Fibroblast of pulmonary artery (primary cell): ENCODE measurements at regions not wholly inside any gene's neighbourhood (a gene's known extent, or its start where the extent isn't known, plus 50 kb on each side); places are given as distances from the start of the nearest gene placed in this dataset.

ENCODE experiments used
- DNase-seq: peaks from one replicate; pipeline ENCODE4 v3.0.0-alpha.2; 2010; ENCODE audit warnings: low read depth
- H3K4me3 ChIP-seq: replicated peaks from 2 replicates; pipeline ENCODE4 v1.5.1; 2011; ENCODE audit warnings: low read depth, mild to moderate bottlenecking, control low read depth, low read length, moderate library complexity
- TF ChIP-seq, protein P1 (sequence below): IDR thresholded peaks from 2 replicates; pipeline ENCODE4 v1.5.1; 2011; ENCODE audit warnings: mild to moderate bottlenecking, control low read depth, low read length, inconsistent platforms; ENCODE audit errors: missing control alignments

DNA sequence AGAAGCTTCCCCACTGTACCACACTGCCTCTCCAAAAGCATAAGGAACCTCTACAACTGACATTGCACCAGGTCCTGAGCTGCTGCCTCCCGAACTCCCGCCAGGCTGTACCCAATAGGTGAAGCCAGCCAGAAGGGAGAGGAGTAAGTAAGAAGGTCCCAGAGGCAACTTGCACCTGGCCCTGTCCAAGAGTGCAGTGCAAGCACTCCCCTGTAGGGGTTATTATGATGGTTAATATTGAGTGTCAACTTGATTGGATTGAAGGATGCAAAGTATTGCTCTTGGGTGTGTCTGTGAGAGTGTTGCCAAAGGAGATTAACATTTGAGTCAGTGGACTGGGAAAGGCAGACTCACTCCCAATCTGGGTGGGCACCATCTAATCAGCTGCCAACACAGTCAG lies 879.3 kb upstream of the SLIT2 start:
- no peak for DNase-seq
- no peak overlapping the region for H3K4me3 ChIP-seq
- TF ChIP-seq, protein P1, sequence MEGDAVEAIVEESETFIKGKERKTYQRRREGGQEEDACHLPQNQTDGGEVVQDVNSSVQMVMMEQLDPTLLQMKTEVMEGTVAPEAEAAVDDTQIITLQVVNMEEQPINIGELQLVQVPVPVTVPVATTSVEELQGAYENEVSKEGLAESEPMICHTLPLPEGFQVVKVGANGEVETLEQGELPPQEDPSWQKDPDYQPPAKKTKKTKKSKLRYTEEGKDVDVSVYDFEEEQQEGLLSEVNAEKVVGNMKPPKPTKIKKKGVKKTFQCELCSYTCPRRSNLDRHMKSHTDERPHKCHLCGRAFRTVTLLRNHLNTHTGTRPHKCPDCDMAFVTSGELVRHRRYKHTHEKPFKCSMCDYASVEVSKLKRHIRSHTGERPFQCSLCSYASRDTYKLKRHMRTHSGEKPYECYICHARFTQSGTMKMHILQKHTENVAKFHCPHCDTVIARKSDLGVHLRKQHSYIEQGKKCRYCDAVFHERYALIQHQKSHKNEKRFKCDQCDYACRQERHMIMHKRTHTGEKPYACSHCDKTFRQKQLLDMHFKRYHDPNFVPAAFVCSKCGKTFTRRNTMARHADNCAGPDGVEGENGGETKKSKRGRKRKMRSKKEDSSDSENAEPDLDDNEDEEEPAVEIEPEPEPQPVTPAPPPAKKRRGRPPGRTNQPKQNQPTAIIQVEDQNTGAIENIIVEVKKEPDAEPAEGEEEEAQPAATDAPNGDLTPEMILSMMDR = no peak

DNA sequence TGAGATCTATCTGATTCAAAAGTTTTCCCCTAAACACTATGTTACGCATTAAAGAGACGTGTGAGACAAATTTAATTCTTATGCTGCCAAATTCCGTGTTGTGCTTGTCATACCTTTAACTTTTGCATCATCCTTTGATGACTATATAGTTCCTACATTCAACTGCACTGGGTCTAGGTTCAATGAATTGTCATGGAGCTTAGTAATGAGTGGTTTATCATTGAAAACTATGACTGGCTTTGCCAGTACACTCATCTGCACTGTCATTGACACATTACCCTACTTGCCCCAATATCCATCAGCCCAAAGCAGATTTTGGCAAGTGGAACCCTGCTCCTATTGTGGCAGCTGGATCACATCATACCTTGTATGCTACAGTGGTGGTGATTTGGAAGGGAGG lies 882.9 kb upstream of the SLIT2 start:
- TF ChIP-seq, protein P1 = no peak
- DNase-seq = no peak
- no peak overlapping the region for H3K4me3 ChIP-seq

DNA sequence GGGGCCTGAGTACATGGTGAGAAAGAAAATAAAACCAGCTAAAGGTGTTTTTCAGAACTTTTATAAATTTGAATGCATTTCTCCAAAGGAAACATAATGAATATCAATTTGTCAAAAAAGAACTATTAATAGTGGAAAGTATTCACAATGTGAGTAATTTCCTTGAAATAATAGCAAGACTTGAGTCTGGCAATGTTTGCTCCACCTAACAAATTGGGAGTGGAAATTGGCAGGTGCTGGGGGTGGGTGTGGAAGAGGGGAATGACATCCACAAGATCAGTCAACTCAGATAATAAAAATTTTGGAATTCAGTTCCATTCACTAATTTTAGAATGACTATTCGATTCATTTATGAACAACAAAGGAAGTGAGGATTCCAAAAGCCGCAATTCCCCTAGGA lies 884.8 kb upstream of the SLIT2 start:
- DNase-seq = no peak
- H3K4me3 ChIP-seq = no peak overlapping the region
- TF ChIP-seq, protein P1 = no peak

- no peak overlapping the region for H3K4me3 ChIP-seq
- TF ChIP-seq, protein P1 = no peak
- DNase-seq = peak; percentile 23
Observed at GRCh38 chr4:19358015-19358414, 893.7 kb upstream of the SLIT2 start.

- TF ChIP-seq, protein P1 = no peak
- no peak for DNase-seq
- no peak overlapping the region for H3K4me3 ChIP-seq
Observed at GRCh38 chr4:19349416-19349815, 902.3 kb upstream of the SLIT2 start.

DNA sequence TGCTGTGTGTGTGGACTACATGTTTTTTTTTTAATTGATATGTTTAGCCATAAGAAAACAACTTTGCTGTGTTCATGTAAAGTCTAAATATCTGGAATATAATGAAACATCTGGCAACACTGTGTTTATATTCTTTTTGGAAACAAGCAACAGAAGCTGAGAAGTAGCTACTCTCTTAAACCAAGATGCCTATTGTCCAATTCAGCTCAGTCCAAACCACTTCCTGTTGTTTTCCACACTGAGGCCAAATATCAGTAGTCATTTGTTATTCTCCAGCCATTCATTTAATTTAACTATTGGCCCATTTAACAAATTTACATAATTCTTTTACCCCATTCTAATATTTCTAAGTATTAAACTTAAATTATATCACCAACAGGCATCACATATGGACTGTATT lies 903.0 kb upstream of the SLIT2 start:
- peak; percentile 42 for DNase-seq

GRCh38 chr4:19346636-19347035 lies 905.1 kb upstream of the SLIT2 start:
- no peak for DNase-seq
- TF ChIP-seq, protein P1 = no peak
- no peak overlapping the region for H3K4me3 ChIP-seq

More for the DNA sequence above, 903.0 kb upstream of the SLIT2 start:
- H3K4me3 ChIP-seq = no peak overlapping the region
- TF ChIP-seq, protein P1 = no peak
